Erythroblast (primary cell): ENCODE measurements at regions not wholly inside any gene's neighbourhood (a gene's known extent, or its start where the extent isn't known, plus 50 kb on each side); places are given as distances from the start of the nearest gene placed in this dataset.

Experiments
- GATA1 ChIP-seq: IDR thresholded peaks from 2 replicates; pipeline ENCODE4 v1.6.1; 2011; ENCODE audit warnings: low read depth, mild to moderate bottlenecking, control low read depth, low read length, moderate library complexity
- POLR2A ChIP-seq: IDR thresholded peaks from 2 replicates; pipeline ENCODE4 v1.6.1; 2011; ENCODE audit warnings: mild to moderate bottlenecking, low read length

GRCh38 chr3:124257336-124257864 lies 265.5 kb upstream of the ROPN1 start:
- TF ChIP-seq POLR2A: no peak
- TF ChIP-seq GATA1: no peak
